Activated naive CD8-positive, alpha-beta T cell treated with anti-CD3 and anti-CD28 coated beads, Interleukin-2, amount 50 U/mL, for 24 hours (primary cell): ENCODE measurements at regions not wholly inside any gene's neighbourhood (a gene's known extent, or its start where the extent isn't known, plus 50 kb on each side); places are given as distances from the start of the nearest gene placed in this dataset.

Experiments used
- ATAC-seq: fragments of 150-1000 bp; cut with Tn5 transposase; one replicate; pipeline ENCODE4 v1.10.0; 2021
- DNase-seq: peaks from one replicate; pipeline ENCODE4 v3.0.0; 2021
- H3K27ac Mint-ChIP-seq: one replicate; pipeline ENCODE4 v1.8.0; 2021; ENCODE audit warnings: mild to moderate bottlenecking, mixed read lengths
- H3K27me3 Mint-ChIP-seq: one replicate; pipeline ENCODE4 v1.8.0; 2021; ENCODE audit warnings: mixed read lengths
- H3K36me3 Mint-ChIP-seq: one replicate; pipeline ENCODE4 v1.8.0; 2021; ENCODE audit warnings: low read depth, mixed read lengths
- H3K4me1 Mint-ChIP-seq: one replicate; pipeline ENCODE4 v1.8.0; 2021; ENCODE audit warnings: mixed read lengths
- H3K4me3 Mint-ChIP-seq: one replicate; pipeline ENCODE4 v1.8.0; 2021; ENCODE audit warnings: mild to moderate bottlenecking, moderate library complexity, mixed read lengths
- H3K9me3 Mint-ChIP-seq: one replicate; pipeline ENCODE4 v1.8.0; 2021; ENCODE audit warnings: mixed read lengths

DNA sequence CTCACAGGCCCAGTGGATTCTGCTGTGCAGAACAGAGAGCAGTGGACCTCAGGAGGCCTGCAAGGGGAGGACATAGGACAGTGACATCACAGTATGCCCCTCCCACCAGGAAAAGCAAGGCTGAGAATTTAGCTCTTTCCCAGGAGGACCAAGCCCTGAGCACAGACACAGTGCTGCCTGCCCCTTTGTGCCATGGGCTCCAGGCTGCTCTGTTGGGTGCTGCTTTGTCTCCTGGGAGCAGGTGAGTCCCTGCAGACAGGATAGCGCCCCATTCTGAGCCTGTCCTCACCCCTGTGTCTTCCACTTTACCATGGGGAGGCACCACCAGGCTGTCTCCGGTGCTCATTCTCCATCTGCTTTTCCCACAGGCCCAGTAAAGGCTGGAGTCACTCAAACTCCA, 63.0 kb upstream of the PRSS58 start:
- H3K27ac Mint-ChIP-seq: no peak overlapping the region
- ATAC-seq: no peak

GRCh38 chr7:142319970-142320369, 62.1 kb upstream of the PRSS58 start:
- H3K27ac Mint-ChIP-seq: peak overlapping the region; percentile 50
- H3K27me3 Mint-ChIP-seq: peaks cover 7% of the 10 kb centered on the region
- H3K4me1 Mint-ChIP-seq: peaks cover 4% of the 10 kb centered on the region
- DNase-seq: peak; percentile 38
- H3K36me3 Mint-ChIP-seq: no peaks in the 10 kb centered on the region
- peak; percentile 58 for ATAC-seq
- H3K4me3 Mint-ChIP-seq: no peak overlapping the region
- no peaks in the 10 kb centered on the region for H3K9me3 Mint-ChIP-seq

More for the DNA sequence above, 63.0 kb upstream of the PRSS58 start:
- Mint-ChIP-seq H3K4me3 (no peak overlapping the region), H3K9me3 (no peaks in the 10 kb centered on the region), H3K4me1 (peaks cover 4% of the 10 kb centered on the region), H3K36me3 (no peaks in the 10 kb centered on the region), H3K27me3 (peaks cover 7% of the 10 kb centered on the region)
- no peak for DNase-seq

DNA sequence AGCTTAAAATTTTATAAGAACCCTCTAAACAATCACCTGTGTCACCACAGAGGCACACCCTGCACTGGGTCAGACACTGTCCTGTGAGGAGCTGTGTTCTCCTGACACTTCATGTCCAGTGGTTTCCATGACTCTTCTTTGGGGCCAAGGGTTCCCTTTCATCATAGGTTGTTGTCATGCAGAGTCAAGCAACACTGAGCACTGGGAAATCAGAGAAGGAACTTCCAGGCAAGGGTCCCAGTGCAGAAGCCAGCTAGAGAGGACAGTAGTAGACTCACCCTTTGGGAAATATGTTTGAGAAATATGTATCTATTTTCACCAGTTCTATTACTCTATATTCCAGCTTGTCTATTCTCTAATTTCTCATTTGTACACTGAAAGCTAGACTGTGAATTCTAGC, 56.4 kb upstream of the PRSS58 start:
- H3K4me3 Mint-ChIP-seq: no peak overlapping the region
- H3K27me3 Mint-ChIP-seq: peaks cover 17% of the 10 kb centered on the region
- ATAC-seq (no peak), DNase-seq (no peak)
- no peaks in the 10 kb centered on the region for H3K36me3 Mint-ChIP-seq
- peaks cover 6% of the 10 kb centered on the region for H3K4me1 Mint-ChIP-seq
- no peaks in the 10 kb centered on the region for H3K9me3 Mint-ChIP-seq
- H3K27ac Mint-ChIP-seq: no peak overlapping the region

- no peak for DNase-seq
- H3K4me1 Mint-ChIP-seq: peaks cover 6% of the 10 kb centered on the region
- peaks cover 17% of the 10 kb centered on the region for H3K27me3 Mint-ChIP-seq
- H3K36me3 Mint-ChIP-seq: no peaks in the 10 kb centered on the region
- H3K4me3 Mint-ChIP-seq: peak overlapping the region; percentile 18
- H3K27ac Mint-ChIP-seq: no peak overlapping the region
- peak; percentile 44 for ATAC-seq
- H3K9me3 Mint-ChIP-seq: no peaks in the 10 kb centered on the region
These were observed 55.7 kb upstream of the PRSS58 start for GRCh38 chr7:142313528-142313927.

GRCh38 chr7:142311876-142312275, 54.0 kb upstream of the PRSS58 start:
- Mint-ChIP-seq H3K4me3 (no peak overlapping the region), H3K9me3 (no peaks in the 10 kb centered on the region), H3K36me3 (no peaks in the 10 kb centered on the region), H3K27me3 (peaks cover 15% of the 10 kb centered on the region), H3K4me1 (peaks cover 6% of the 10 kb centered on the region), H3K27ac (no peak overlapping the region)
- DNase-seq (no peak), ATAC-seq (no peak)

- Mint-ChIP-seq H3K27ac (no peak overlapping the region), H3K4me3 (peak overlapping the region; percentile 39), H3K4me1 (peaks cover 6% of the 10 kb centered on the region), H3K27me3 (peaks cover 12% of the 10 kb centered on the region), H3K36me3 (no peaks in the 10 kb centered on the region), H3K9me3 (no peaks in the 10 kb centered on the region)
- DNase-seq: no peak
- ATAC-seq: no peak
These were observed 51.1 kb upstream of the PRSS58 start for GRCh38 chr7:142308918-142309317.

- H3K4me1 Mint-ChIP-seq: peaks cover 5% of the 10 kb centered on the region
- no peaks in the 10 kb centered on the region for H3K9me3 Mint-ChIP-seq
- no peaks in the 10 kb centered on the region for H3K36me3 Mint-ChIP-seq
- H3K27ac Mint-ChIP-seq: no peak overlapping the region
- H3K27me3 Mint-ChIP-seq: peaks cover 16% of the 10 kb centered on the region
- no peak for DNase-seq
- no peak for ATAC-seq
- H3K4me3 Mint-ChIP-seq: peak overlapping the region; percentile 39
These were observed 50.5 kb upstream of the PRSS58 start for GRCh38 chr7:142308326-142308725.
